Gastroesophageal sphincter (tissue), 2 donors: ENCODE measurements at regions not wholly inside any gene's neighbourhood (a gene's known extent, or its start where the extent isn't known, plus 50 kb on each side); places are given as distances from the start of the nearest gene placed in this dataset.

Experiments
- POLR2A ChIP-seq, 2 donors: fragments of 450-650 bp; IDR thresholded peaks; one replicate each; pipeline ENCODE4 v1.6.1; 2017; ENCODE audit warnings: antibody characterized with exemption in 2 of 2, mild to moderate bottlenecking in 2 of 2, moderate library complexity in 1 of 2
- POLR2AphosphoS5 ChIP-seq: sonication (generic); formaldehyde crosslinking; IDR thresholded peaks from one replicate; pipeline ENCODE4 v1.6.1; 2017; ENCODE audit warnings: antibody characterized with exemption

DNA sequence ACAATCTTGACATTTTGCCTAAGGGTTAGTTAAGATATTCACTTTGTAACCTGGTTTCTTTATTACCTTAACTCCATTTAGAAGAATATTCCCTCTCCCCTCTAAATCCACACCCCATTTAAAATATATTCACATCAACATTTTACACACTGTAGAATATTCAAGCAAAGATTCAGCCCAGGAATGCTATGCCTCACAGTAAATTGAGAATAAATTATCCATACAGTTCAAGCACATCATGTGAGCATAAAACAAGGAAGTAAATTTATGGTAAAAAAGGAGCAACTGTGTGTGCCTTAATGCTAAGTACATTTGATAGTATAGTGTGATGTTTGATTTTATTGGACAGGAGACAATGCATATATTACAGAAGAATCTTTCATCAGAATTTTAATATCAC lies 806.6 kb upstream of the KIF2B start:
- no peak for TF ChIP-seq POLR2A (IDR thresholded peaks at IDR 0.05)
- TF ChIP-seq POLR2AphosphoS5: no peak
